B cell (primary cell): ENCODE measurements at regions not wholly inside any gene's neighbourhood (a gene's known extent, or its start where the extent isn't known, plus 50 kb on each side); places are given as distances from the start of the nearest gene placed in this dataset.

ENCODE experiments used
- ATAC-seq: fragments of 200-7000 bp; cut with Tn5 transposase; one replicate; pipeline ENCODE4 v1.10.0; 2021; ENCODE audit warnings: low read depth, mild to moderate bottlenecking, moderate number of reproducible peaks, moderate library complexity
- CTCF ChIA-PET: fragments of 350-600 bp; sonication (Branson Sonifier 250); formaldehyde crosslinking; loops from one replicate; lab custom pipeline; 2021; ENCODE audit warnings: antibody characterized with exemption, inconsistent platforms; lab: Charles Lee
- POLR2A ChIA-PET: fragments of 350-600 bp; sonication (Branson Sonifier 250); formaldehyde crosslinking; loops from one replicate; lab custom pipeline; 2021; ENCODE audit warnings: antibody characterized with exemption; lab: Charles Lee
- DNase-seq: peaks from one replicate; pipeline ENCODE4 v3.0.0; 2013
- H2AFZ ChIP-seq: 2 replicates; pipeline ENCODE4 v1.6.1; 2012; ENCODE audit warnings: mild to moderate bottlenecking, low read depth, low read length; ENCODE audit not compliant: insufficient read depth, poor library complexity, severe bottlenecking
- H3K27ac ChIP-seq, 2 donors: 1 replicate in 1 of 2; 2 replicates in 1 of 2; pipeline ENCODE4 v1.5.1; 2012 to 2013; ENCODE audit warnings: low read length in 2 of 2, mild to moderate bottlenecking in 2 of 2, moderate library complexity in 1 of 2
- H3K27me3 ChIP-seq, 4 experiments: fragments of 200-600 bp in 1 of 4; sonication (generic) in 1 of 4; replicated peaks in 1 of 4; 1 replicate in 2 of 4; 2 replicates in 2 of 4; pipeline versions ENCODE4 v1.6.1 to v1.7.0; 2013 to 2016; ENCODE audit warnings: low read length in 3 of 4, mild to moderate bottlenecking in 2 of 4, mixed read lengths in 1 of 4, moderate library complexity in 1 of 4; ENCODE audit not compliant: insufficient read depth in 4 of 4, control insufficient read depth in 3 of 4; ENCODE audit errors: control extremely low read depth in 1 of 4
- H3K36me3 ChIP-seq, 2 experiments: replicated peaks in 1 of 2; 1 replicate in 1 of 2; 2 replicates in 1 of 2; pipeline versions ENCODE4 v1.6.1 to v1.7.1; 2013; ENCODE audit warnings: low read length in 1 of 2; ENCODE audit not compliant: insufficient read depth in 2 of 2, control insufficient read depth in 1 of 2; ENCODE audit errors: control extremely low read depth in 1 of 2, extremely low read depth in 1 of 2
- H3K4me1 ChIP-seq, 2 donors: fragments of 200-600 bp in 1 of 2; sonication (generic) in 1 of 2; 1 replicate in 1 of 2; 2 replicates in 1 of 2; pipeline versions ENCODE4 v1.5.1 to v1.6.1; 2013 to 2017; ENCODE audit warnings: low read length in 2 of 2; ENCODE audit not compliant: control insufficient read depth in 2 of 2, insufficient read depth in 2 of 2
- H3K4me2 ChIP-seq: replicated peaks from 2 replicates; pipeline ENCODE3; 2012; ENCODE audit warnings: mild to moderate bottlenecking, low read depth, low read length; ENCODE audit not compliant: poor library complexity, severe bottlenecking
- H3K4me3 ChIP-seq, 5 experiments: fragments of 200-600 bp in 1 of 5; sonication (generic) in 1 of 5; 1 replicate in 3 of 5; 2 replicates in 2 of 5; pipeline versions ENCODE4 v1.5.1 to v1.7.0; 2011 to 2016; ENCODE audit warnings: low read length in 4 of 5, mild to moderate bottlenecking in 4 of 5, low read depth in 2 of 5, control low read depth in 1 of 5, moderate library complexity in 1 of 5; ENCODE audit not compliant: insufficient read depth in 1 of 5; ENCODE audit errors: control extremely low read depth in 1 of 5, extremely low read depth in 1 of 5
- H3K79me2 ChIP-seq: fragments of 200-600 bp; sonication (generic); one replicate; pipeline ENCODE4 v1.6.0; 2016; ENCODE audit warnings: low read length; ENCODE audit not compliant: control insufficient read depth, insufficient read depth
- H3K9ac ChIP-seq: fragments of 200-600 bp; sonication (generic); 2 replicates; pipeline ENCODE4 v1.6.1; 2017; ENCODE audit warnings: mild to moderate bottlenecking, low read length, moderate library complexity
- H3K9me3 ChIP-seq, 3 donors: one replicate each; pipeline versions ENCODE4 v1.6.1 to v1.7.1; 2013; ENCODE audit warnings: low read length in 2 of 3; ENCODE audit not compliant: control insufficient read depth in 2 of 3, insufficient read depth in 1 of 3; ENCODE audit errors: control extremely low read depth in 1 of 3
- H4K20me1 ChIP-seq: 2 replicates; pipeline ENCODE4 v1.6.0; 2012; ENCODE audit warnings: mild to moderate bottlenecking, low read length; ENCODE audit not compliant: insufficient read depth, control insufficient read depth, poor library complexity, severe bottlenecking
- H3K27ac Mint-ChIP-seq: one replicate; pipeline ENCODE4 v1.8.0; 2021; ENCODE audit warnings: mixed read lengths
- H3K27me3 Mint-ChIP-seq: one replicate; pipeline ENCODE4 v1.8.0; 2021; ENCODE audit warnings: mixed read lengths
- H3K4me1 Mint-ChIP-seq: one replicate; pipeline ENCODE4 v1.8.0; 2021; ENCODE audit warnings: mixed read lengths
- H3K4me3 Mint-ChIP-seq: one replicate; pipeline ENCODE4 v1.8.0; 2021; ENCODE audit warnings: mixed read lengths
- H3K9me3 Mint-ChIP-seq: one replicate; pipeline ENCODE4 v1.8.0; 2022; ENCODE audit warnings: mixed read lengths; ENCODE audit not compliant: insufficient read depth
- CTCF ChIP-seq: fragments of 200-600 bp; IDR thresholded peaks from one replicate; pipeline ENCODE4 v1.8.0; 2022; ENCODE audit warnings: antibody characterized with exemption, mild to moderate bottlenecking
- EZH2 ChIP-seq: IDR thresholded peaks from 2 replicates; pipeline ENCODE4 v1.6.1; 2012; ENCODE audit warnings: borderline replicate concordance, low read depth, mild to moderate bottlenecking, moderate library complexity, low read length; ENCODE audit not compliant: insufficient read depth, poor library complexity, severe bottlenecking
- WGBS: methylation state at CpG from one replicate; pipeline ENCODE4 v1.1.5; 2013; ENCODE audit warnings: missing lambda C conversion rate; ENCODE audit not compliant: insufficient coverage; 5-methylcytosine and 5-hydroxymethylcytosine counted together
- intact Hi-C: fragments of 100-400 bp; cut with micrococcal nuclease; formaldehyde crosslinking; loops from one replicate; pipeline ENCODE4 v1.10.0; 2022

- WGBS: no CpG with 5 or more reads among the region's 4 CpGs
These were observed 195.7 kb upstream of the TOX3 start for GRCh38 chr16:52742608-52743170.

GRCh38 chr16:52742052-52742451, 195.1 kb upstream of the TOX3 start:
- Mint-ChIP-seq H3K4me3 (no peak overlapping the region), H3K27me3 (no peaks in the 10 kb centered on the region), H3K4me1 (no peaks in the 10 kb centered on the region), H3K9me3 (peaks cover 2% of the 10 kb centered on the region), H3K27ac (no peak overlapping the region)
- H3K4me1 ChIP-seq: no peaks in the 10 kb centered on the region
- H3K4me3 ChIP-seq: no peak overlapping the region
- ATAC-seq (no peak), DNase-seq (no peak)
- WGBS: 100% methylated on average over 6 of the region's 8 CpGs
- no peaks in the 10 kb centered on the region for H3K36me3 ChIP-seq
- H3K27ac ChIP-seq: no peak overlapping the region
- no peaks in the 10 kb centered on the region for H3K27me3 ChIP-seq
- no peak overlapping the region for H3K9ac ChIP-seq
- ChIA-PET POLR2A (no interaction called here), CTCF (no interaction called here)
- H3K79me2 ChIP-seq: no peaks in the 10 kb centered on the region
- intact Hi-C loops: no loop called here
- H2AFZ ChIP-seq: no peak overlapping the region
- no peak overlapping the region for H3K4me2 ChIP-seq
- no peaks in the 10 kb centered on the region for H3K9me3 ChIP-seq
- H4K20me1 ChIP-seq: no peaks in the 10 kb centered on the region
- TF ChIP-seq EZH2 (no peak), CTCF (no peak)

More at GRCh38 chr16:52742608-52743170, 195.7 kb upstream of the TOX3 start:
- Histone ChIP-seq H3K27ac (no peak overlapping the region), H3K4me3 (no peak overlapping the region), H4K20me1 (no peaks in the 10 kb centered on the region), H3K79me2 (no peaks in the 10 kb centered on the region), H2AFZ (no peak overlapping the region), H3K36me3 (no peaks in the 10 kb centered on the region), H3K9me3 (no peaks in the 10 kb centered on the region), H3K4me1 (no peaks in the 10 kb centered on the region), H3K4me2 (no peak overlapping the region), H3K9ac (no peak overlapping the region), H3K27me3 (no peaks in the 10 kb centered on the region)
- DNase-seq (no peak), ATAC-seq (no peak)
- Mint-ChIP-seq H3K27ac (no peak overlapping the region), H3K27me3 (no peaks in the 10 kb centered on the region), H3K4me1 (no peaks in the 10 kb centered on the region), H3K4me3 (no peak overlapping the region), H3K9me3 (peaks cover 2% of the 10 kb centered on the region)
- CTCF ChIA-PET: no interaction called here
- TF ChIP-seq EZH2 (no peak), CTCF (no peak)
- intact Hi-C loops: no loop called here
- POLR2A ChIA-PET: no interaction called here
